Astrocyte of the spinal cord (primary cell): ENCODE measurements at regions not wholly inside any gene's neighbourhood (a gene's known extent, or its start where the extent isn't known, plus 50 kb on each side); places are given as distances from the start of the nearest gene placed in this dataset.

Source experiments
- DNase-seq: peaks from one replicate; pipeline ENCODE4 v3.0.0; 2011; ENCODE audit warnings: low read depth, low spot score
- H3K4me3 ChIP-seq: 2 replicates; pipeline ENCODE4 v1.5.1; 2011; ENCODE audit warnings: low read depth, mild to moderate bottlenecking, low read length, moderate library complexity
- in situ Hi-C: cut with HindIII; loops from 2 replicates; pipeline ENCODE4 v1.10.0; 2017; ENCODE audit warnings: low sequenced_read_pairs
- TF ChIP-seq, protein P1 (sequence below): IDR thresholded peaks from 2 replicates; pipeline ENCODE4 v1.5.1; 2012; ENCODE audit warnings: low read depth, mild to moderate bottlenecking, low read length, inconsistent platforms

DNA sequence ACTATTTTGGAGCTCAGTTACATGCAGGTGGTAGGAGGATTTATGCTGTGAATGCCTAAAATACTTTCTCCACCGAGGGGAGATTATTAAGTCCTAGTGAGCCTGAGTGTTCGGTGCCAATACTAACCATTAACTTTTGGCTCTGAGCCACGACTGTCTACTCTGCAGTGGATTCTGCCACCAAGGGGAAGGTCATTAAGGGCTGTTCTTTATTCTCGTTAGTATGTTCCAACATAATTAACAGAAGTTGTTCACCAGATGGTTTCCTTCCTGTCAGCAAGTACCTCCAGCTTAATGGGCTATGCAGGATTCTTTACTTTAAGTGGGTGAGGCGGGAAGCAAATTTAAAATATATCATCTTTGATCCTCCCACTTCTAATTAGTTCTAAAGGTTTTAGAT lies 326.3 kb downstream of the BMP4 start:
- TF ChIP-seq, protein P1, sequence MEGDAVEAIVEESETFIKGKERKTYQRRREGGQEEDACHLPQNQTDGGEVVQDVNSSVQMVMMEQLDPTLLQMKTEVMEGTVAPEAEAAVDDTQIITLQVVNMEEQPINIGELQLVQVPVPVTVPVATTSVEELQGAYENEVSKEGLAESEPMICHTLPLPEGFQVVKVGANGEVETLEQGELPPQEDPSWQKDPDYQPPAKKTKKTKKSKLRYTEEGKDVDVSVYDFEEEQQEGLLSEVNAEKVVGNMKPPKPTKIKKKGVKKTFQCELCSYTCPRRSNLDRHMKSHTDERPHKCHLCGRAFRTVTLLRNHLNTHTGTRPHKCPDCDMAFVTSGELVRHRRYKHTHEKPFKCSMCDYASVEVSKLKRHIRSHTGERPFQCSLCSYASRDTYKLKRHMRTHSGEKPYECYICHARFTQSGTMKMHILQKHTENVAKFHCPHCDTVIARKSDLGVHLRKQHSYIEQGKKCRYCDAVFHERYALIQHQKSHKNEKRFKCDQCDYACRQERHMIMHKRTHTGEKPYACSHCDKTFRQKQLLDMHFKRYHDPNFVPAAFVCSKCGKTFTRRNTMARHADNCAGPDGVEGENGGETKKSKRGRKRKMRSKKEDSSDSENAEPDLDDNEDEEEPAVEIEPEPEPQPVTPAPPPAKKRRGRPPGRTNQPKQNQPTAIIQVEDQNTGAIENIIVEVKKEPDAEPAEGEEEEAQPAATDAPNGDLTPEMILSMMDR: no peak
- H3K4me3 ChIP-seq: no peak overlapping the region
- DNase-seq: peak; percentile 12
- in situ Hi-C loops: no loop called here

DNA sequence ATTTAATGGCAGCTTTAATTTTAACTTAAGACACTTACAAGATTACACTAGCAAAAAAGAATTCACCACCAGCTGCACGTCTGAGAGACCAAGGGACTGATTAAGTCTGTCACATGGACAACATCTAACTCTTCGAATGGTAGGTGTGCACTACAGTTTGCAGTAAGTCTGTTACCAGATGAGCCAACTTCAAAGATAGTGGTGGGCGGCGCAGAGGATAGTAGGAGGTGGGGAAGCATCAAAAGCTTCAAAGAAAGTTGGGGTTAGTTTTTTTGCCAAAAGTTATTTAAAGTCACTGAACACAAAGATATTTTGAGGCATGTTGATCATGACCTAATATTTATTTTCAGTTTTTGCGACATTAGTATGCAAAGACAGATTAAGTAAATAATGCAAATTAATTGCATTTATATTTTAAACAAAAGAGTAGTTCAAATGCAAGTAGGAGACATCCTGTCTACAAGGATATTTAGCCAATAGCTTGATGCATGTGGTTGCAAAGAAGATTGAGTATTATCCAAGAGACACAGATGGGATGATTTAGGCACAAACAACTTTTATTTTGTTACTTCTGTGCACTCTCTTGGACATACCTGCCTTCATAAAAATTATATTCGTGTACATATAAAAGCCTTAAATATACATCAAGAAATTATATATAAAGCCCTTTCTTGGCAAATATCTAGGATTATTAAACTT lies 327.7 kb downstream of the BMP4 start:
- TF ChIP-seq, protein P1: no peak
- in situ Hi-C loops: no loop called here
- no peak for DNase-seq
- H3K4me3 ChIP-seq: no peak overlapping the region

DNA sequence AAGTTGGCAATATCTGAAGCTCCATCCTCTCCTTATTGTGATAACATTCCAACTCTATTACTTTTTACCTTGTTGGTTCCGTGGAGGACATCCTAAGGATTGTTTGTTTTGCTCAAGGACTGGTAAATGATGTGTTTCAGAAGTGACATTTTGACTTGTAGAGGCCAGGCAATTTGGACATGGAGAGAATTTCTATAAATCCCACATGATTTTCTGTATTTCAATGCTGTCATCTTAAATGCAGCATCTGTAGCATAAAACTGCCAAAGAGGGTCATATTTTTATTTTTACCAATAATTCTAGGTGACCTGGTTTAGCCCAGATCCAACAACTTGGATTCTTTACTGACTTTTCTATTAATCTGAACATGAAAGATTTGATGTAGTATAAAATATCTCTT lies 328.4 kb downstream of the BMP4 start:
- TF ChIP-seq, protein P1: no peak
- in situ Hi-C loops: no loop called here
- DNase-seq: no peak
- H3K4me3 ChIP-seq: no peak overlapping the region

DNA sequence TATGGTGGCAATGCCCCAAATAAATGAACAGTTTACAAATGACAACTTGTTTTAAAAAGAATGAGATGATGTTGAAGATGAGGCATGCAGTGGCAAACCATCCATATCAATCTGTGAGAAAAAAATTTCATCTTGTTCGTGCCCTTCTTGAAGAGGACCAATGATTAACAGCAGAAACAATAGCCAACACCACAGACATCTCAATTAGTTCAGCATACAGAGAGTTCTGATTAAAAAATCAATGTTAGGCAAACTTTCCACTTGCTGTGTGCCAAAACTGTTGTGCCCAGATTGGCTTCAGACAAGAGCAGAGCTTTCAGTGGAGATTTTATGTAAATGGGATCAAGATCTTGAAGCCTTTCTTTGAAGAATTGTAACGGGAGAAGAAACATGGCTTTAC lies 329.9 kb downstream of the BMP4 start:
- TF ChIP-seq, protein P1: no peak
- DNase-seq: no peak
- no peak overlapping the region for H3K4me3 ChIP-seq
- in situ Hi-C loops: no loop called here

DNA sequence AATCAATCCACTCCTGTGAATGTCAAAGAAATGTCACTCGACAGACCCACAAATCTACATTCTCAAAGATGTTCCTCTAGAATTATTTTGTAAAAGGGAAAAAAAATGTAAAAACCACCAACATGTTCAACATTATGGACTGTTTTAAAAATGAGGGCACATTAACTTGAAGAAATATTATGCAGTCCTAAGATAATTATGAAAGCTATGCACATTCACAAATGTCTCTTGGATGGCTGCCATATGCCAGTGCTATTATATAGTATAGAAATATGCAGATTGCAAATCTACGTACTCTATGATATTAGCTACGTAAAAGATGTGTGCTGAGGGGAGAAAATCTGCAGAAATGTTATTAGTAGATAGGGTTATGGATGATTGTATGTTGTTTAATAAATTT lies 334.2 kb downstream of the BMP4 start:
- H3K4me3 ChIP-seq: no peak overlapping the region
- TF ChIP-seq, protein P1: no peak
- DNase-seq: no peak
- in situ Hi-C loops: no loop called here

DNA sequence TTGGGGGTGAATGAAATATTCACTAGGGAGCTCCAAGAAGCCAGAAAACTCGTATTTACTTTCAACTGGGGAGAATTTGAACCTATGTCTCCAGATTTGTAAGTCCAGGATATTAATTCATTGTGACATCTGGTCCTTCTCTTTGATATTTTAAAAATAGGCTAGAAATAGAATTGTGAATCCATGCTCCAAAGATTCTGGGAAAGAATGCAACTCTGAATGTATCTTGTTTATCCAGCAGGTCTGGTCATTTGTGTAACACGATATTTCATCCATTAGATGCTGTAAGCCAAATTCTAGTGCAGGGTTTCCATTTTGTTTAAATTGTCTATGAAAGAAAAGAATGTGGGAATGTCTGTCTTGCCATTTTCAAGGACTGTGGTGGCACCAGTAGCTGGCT lies 334.7 kb downstream of the BMP4 start:
- no peak overlapping the region for H3K4me3 ChIP-seq
- in situ Hi-C loops: no loop called here
- TF ChIP-seq, protein P1: no peak
- no peak for DNase-seq
